ENCODE measurements at regions not wholly inside any gene's neighbourhood (a gene's known extent, or its start where the extent isn't known, plus 50 kb on each side); places are given as distances from the start of the nearest gene placed in this dataset.

DNA sequence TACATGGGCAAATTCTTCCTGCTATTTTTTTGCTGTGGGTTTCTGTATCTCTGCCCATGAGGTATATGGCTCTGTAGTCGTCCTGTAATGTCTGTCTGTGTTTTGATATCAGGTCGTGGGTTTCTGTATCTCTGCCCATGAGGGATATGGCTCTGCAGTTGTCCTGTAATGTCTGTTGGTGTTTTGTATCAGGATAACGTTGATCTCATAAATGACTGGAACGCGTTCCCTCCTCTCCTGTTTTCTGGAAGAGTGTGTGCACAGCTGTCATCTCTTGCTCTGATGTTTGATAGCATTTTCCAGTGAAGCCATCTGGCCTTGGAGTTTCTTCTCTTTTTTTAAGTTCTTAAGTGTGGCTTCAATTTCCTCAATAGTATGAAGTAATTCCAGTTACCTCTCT is 57.2 kb downstream of the SOX1 start:
- peak; percentile 87 for DNase-seq

DNA sequence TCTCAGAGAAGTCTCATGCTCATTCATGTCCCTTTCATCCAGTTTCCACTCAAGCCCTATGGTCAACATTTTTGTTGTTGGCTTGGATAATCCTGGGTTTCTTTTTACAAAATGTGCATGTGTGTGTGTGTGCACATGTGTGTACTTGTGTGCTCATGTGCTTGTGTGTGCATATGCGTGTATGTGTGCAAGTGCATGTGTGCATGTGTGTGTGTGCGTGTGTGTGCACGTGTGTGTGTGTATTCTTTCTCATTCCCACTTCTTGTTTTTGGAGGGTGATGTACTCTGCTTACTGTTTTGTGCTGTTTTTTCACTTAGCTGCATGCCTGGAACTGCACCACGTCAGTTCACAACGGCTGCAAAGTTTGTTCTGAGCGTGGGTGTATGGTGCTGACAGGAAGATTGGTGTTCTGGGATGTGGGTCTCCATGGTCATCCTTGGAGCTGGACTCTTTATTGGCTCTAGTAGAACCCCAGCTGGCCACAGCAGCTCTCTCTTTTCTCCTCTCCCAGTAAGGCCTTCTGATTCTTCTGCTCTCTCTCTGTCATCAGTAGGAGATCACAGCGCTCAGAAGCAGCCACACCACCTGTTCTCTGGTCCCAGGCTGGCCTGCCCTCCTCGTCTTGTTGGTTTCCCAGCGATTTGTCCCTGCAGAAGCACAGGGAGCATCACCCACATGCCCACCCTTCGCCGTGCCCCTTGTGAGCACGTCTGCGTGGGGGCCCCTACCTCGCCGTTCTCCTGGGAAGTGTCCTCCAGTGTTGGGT is 60.8 kb downstream of the SOX1 start:
- DNase-seq, result no peak

DNA sequence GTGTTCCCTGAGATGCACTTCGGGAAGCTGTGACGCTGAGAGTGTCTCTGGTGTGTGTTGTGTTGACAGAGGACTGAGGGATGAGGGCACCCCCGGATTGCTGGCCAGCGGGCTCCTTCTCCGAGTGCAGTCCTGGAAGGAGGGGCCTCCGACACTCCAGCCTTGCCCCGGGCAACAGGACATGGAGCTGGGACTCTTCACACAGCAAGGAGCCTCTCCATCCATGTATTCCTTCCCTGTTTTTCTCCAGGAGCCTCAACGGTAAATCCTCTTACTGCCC is 61.3 kb downstream of the SOX1 start:
- DNase-seq, result no peak

DNA sequence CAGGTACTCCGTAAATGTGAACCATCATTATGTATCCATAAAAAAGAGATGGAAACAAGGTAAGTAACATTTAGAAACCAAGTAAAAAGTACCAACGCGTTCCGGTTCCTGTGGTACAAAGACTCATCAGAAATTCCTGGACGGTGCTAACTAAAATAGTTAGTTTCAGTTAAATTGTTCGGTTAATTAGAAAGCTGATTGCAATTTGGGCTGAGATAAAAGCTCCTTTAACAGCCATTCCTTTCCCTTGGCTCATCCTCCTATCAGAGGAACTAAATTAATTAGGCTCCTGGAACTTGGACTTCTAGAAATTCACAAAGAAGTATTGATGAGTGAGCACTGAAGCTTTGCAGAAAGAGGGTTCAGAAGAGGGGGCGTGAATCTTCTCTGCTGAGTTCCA is 63.5 kb downstream of the SOX1 start:
- DNase-seq, result no peak

DNA sequence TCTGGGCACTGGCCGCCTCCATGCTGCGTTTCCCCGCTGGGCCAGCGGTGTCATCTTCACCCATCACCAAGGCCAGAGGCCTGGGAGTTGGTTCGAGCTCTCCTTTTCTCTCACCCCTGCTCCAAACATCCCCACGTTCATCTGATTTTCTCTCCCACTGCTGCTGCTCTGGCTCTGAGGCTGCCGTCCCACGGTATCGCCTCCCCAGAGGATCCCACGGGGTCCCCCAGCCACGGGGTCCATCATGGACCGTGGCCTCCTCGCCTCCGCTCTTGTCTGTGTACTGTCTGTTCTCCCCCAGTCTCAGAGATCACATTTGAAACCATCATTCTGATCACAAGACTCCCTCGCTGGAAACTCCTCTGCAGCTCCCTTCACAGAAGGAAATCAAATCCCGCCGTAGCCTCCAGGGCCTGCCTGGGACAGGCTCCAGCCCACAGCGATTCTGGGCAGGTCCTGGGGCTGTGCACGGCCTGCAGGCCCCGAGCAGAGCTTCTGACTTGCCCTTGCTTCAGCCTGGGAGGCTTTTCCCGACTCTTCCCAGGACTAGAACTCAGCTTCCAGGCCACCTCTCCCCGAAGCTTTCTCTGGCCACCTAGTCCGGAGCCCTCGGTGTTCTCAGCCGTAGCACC is 64.2 kb downstream of the SOX1 start:
- DNase-seq, result no peak

DNA sequence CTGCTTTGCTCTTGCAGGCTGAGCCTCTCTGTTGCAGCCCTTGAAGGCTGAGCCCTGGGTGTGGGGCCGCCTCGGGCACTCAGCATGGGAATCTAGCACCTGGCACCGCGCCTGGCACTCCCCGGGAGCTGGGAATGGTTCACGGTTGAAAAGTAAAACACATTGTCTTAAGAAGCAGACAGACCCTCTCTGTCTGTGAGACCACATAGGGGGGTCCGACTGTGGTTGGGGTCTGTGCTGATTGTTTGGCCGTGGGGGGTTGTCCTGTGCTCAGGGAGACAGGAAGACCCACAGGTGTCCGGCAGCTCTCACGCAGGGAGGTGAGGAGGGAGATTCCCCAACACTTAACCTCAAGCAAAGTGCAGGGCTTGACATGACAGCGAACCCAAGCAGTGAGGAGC is 64.8 kb downstream of the SOX1 start:
- DNase-seq, result no peak

DNA sequence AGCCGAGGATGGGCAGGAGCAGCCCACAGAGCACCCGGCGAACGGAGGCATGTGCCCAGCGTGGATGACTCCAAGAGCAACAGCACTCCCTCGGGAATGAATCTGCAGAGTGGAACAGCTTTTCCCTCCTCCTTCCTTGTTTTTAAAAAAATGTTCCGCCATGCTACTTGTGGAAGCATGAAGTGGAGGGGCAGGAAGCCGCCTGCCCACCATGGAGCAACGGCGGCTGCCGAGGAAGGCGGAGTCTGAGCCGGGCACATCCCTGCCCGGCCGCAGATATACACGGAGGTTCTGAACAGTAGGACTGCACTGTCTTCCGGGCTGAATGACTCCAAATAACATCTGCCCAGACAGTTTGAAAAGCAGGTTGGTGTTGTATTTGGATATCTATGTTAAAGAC is 65.2 kb downstream of the SOX1 start:
- DNase-seq, result no peak

DNA sequence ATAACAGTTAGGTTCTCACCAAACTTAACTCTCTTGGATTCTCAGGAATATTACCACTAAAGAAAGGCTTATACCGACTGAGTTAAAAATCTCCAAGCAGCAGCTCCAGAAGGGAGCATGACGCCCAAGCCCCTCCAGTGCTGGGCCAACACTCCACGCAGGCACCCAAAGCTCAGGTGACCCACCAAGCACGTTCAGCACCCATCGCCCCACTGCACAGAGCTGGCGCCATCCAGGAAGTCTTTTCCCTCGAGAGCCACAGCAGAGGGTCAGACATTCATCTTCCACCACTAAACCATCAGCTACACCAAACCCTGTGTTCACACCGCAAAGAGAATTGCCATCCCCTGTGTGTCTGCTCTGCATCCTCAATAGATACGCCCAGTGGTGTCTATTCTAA is 65.7 kb downstream of the SOX1 start:
- no peak for DNase-seq

DNA sequence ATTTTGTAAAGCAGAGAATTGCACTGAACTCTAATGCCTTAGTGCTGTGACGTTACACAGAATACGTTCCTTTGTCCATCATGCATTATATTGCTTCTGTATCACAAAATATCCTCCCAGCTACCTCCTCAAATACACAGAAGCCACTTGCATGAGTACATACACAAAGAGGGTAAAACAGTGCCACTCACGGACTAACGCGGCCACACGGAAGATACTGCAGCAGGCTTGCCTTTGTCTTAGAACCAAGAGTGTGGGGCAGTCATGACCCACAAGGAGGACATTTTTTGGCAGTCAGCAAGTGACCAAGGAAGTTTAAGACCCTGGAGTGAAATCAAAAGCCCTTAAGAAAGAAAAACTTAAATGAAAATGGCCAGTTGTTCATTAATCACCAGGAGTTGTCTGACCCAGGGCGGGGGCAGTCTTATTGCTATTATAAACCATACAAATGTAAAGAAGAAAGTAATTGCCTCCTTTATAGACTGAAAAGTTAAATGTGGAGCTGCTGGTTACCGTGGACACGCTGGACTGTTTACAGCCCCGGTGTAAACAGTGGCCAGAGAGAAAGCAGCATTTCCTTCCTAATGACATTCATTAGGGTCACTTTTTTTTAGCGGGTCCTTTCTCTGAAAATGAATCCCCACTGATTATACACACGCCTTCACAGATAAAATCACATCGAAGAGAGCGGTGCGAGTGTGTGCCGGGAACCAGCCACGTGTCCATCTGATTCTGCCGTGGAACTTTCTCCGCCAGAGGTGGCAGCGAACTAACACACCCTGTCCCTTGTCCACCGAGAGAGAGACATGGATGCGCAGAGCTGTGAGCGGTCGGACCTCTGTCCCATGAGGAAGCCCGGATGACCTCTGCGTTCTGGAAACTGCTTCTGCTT is 66.8 kb downstream of the SOX1 start:
- no peak for DNase-seq

DNA sequence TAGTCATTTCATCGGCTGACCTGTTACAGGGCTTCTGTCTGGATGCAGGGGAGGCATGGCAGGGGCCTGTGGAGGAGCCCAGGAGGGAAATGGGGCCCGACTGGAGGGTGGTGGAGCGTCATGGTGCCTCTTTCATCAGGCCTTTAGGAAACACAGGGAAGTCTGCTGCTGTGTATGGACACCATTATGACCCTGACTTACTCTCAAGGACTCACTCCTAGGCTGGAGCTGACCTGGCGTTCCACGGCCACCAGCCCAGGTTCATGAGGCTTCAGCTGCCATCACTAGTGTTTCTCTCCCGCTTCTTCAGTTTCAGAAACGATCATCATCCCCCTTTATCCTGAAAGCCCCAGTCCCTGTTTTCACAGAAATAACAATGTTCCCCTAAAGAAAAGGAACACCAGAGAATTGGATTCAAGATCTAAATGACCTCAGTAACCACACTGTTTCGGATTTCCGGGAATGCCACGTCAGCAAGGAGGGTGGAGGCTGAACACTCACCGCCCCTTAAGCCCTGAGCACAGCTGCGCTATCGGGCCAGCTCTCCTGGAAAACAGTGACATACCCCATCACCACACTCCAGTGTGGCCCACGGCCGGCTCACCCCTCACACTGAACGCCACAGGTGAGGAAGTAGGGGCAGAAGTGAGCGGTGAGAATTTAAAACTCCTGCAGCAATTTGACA is 67.6 kb downstream of the SOX1 start:
- no peak for DNase-seq

DNA sequence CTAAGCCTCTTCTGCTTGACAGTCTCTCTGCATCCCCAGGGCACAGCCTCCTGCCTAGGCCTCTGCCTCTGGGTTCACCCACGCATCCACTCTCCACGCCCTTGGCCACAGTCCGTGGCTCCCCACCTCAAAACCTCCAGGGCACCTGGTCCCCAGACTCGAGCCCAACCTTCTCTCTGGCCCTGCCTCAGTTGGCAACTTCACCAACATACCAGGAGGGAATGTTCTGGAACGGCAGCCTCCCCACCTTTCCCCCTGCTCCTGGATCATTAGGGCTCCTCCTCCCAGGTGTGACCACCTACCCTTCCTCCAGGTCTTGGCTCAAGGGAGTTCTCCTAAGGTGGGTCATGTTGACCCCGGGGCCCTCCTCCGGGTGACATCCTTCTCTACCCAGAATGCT is 69.1 kb downstream of the SOX1 start:
- DNase-seq, result no peak

DNA sequence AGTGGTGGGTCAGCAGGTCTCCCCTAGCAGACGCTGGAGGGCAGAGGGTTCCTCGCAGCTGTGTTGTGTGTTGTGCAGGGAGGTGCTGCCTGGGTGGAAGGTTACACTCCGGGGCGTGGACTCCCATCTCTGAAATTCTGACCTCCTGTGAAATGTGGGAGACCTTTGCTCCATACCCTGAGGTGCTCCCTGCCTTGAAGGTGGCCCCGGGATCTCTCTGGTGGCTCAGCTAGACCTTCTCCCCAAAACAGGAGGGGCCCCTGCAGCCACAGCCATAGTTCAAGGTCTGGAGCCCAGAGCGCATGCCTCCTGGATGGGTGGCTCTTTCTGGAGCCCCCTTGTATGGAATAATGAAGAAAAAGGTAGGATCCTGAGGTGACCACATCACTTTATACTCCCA is 70.2 kb downstream of the SOX1 start:
- no peak for DNase-seq

DNA sequence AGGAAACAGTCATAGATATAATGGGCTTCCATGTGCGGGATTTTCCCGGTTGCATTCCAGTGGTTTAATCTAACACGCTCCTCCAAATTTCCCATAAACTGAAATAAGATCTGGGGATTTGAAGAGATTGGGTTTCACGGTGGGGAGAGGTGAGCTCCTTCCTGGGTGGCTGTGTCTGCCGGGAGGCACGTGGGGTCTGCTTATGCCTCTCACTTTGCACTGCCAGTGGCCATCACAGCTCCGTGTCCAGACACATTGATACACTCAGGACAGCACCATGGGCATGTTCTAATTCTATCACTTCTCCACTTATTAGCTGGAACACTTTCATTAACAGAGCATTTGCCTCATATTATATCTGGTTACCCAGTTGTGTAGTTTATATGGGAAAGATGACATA is 73.4 kb downstream of the SOX1 start:
- no peak for DNase-seq

DNA sequence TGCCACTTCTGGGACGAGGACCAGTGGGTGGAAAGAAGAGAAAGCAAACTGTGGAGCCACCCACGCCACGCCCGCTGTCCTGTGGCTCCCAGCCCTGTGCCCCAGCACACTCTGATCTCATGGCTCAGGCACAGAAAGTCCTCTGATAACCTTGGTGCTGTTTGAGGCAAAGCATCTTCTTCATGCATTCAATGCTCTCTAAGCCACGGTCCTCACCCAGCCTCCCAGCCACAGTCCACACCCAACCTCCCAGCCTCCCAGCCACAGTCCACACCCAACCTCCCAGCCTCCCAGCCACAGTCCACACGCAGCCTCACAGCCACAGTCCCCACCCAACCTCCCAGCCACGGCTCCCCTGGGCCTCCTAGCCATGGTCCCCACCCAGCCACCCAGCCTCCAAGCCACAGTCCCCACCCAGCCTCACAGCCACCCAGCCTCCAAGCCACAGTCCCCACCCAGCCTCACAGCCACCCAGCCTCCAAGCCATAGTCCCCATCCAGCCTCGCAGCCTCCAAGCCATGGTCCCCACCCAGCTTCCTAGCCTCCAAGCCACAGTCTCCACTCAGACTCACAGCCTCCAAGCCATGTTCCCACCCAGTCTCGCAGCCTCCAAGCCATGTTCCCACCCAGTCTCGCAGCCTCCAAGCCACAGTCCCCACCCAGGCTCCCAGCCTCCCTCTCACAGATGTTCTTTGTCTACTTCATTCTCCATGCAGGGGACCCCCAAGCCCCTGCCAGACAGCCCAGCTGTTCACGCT is 74.9 kb downstream of the SOX1 start:
- DNase-seq, result no peak

DNA sequence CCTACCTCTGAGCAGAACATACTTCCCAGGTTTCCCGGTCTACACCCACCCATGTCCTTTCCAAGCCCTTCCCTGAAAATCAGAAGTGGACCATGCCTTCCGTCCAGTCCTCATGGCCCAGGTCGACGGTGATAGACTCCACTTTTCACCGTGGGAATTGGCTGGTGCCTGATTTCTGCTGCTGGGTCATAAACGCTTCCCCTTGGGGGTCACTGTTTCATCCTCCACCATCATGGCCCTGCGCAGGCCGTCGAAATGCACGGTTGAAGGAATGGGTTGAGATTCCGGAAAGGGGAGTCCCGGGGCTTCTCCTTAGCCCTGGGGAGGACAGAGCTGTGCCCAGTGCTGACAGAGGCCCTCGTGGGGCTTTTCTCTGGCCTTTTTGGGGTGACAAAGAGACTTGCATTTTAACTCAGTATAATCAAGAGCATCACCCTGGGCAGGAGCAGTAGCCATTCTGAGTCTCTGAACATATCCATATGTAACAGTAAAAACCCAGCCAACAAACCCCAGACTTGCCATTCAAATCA is 75.5 kb downstream of the SOX1 start:
- DNase-seq, result no peak

DNA sequence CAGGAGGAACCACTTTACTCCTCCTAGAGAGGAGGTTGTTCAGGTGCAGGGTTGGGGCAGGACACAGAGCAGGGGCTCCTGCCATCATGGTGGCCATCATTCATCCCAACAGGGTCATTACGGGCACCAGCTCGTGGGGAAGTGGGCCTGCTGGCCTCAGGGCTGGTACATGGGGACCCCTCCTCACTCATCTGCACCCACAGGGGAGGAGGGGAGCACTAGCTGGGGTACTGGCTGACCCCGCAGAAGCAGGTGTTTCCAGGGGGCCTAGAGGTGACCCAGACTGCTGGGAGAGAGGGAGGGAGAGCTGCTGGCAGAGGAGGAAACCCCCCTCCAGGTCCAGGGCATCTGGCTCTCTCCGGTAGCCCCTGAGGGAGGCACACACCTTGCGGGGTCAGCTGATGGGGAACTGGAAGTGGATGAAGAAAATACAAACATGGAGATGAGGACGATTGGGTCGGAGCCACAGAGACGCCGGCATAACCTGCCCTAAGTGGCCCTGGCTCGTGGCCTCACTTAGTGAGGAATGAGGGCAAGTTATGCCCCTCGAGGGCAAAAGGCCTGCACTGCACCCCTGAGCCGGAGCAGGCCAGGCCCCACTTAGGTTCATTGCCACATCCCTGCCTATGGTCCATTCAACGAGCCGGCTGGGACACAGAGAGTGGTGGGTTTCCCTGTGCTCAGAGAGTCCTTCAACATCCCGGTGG is 76.2 kb downstream of the SOX1 start:
- DNase-seq, result no peak

DNA sequence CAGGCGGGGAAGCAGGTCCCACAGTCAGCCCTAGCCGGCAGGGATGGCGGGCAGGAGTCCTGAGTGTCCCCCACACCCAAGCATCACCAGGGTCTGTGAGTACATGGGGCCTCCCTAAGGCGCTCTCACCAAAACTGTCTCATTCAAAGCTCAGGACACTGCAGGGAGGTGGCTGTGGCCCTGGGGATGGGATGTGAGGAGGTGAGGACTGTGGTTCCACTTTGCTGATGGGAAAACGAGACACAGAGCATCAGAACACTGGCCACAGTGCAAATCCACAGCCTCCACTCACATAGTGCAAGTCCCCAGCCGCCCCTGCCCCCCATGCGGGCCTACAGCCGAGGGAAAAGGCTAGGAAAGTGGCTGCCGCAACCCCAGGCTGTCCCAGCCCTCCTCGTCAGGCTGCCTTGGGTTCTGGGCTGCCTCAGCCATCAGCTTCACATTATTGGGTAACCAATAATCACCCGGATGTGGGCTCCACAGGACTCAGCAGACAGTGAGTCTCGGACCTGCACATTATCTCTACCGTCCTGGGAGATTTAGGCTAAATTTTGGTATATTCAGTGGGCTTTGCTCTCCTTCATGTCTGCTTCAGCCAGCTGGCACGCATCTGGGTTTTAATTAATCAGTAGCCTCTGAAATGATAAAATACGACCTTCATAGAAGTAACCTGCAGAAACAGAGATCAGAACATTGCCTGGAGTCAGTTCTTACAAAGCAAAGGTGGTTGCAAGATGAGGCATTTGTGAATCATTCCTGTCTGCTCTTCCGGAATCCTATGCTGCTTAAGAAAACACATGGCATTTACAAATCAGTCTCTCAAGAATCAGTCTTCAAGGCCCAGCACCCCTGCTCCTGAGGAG is 77.0 kb downstream of the SOX1 start:
- DNase-seq, result no peak

DNA sequence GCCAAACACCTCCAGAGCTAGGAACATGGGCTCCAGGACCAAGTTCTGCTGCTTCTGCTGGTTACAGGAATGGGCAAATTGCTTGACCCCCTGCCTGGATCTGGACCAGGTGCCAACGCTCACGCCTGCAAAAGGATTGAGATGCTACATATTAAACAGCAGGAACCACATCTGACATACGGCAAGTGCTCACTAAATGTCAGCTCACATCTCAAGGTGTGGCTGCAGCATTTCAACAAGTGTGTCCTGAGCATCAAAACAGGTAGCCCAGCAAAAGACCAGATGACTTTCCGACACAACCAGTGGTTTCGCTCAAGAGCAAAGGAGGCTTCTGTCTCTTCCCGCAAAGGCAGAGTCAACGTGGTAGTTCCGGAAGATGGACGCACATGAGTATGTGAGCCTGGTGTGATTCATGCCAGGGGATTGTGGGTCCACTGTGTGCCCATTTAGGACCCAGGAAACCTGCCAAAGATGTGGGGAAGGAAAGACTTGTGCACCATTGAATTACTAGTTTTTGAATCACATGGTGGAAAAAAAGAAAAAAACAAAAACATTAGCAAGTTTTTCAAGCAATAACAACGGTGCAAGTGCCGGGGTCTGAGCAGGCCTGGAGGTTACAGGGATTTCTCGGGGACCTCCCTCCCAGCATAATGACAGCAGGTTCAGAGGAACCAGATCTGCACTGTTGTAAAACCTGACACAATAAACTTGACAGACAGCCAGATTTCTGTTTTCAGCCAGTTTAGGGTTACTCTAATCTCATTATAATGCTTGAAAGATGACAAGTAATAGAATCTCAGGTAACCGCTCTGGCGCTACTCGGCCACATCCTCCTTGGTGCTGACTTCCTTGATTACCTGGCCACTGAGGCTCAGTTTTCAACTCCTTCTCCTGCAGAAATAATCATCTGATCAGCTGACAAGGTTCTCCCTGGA is 77.9 kb downstream of the SOX1 start:
- DNase-seq, result no peak

DNA sequence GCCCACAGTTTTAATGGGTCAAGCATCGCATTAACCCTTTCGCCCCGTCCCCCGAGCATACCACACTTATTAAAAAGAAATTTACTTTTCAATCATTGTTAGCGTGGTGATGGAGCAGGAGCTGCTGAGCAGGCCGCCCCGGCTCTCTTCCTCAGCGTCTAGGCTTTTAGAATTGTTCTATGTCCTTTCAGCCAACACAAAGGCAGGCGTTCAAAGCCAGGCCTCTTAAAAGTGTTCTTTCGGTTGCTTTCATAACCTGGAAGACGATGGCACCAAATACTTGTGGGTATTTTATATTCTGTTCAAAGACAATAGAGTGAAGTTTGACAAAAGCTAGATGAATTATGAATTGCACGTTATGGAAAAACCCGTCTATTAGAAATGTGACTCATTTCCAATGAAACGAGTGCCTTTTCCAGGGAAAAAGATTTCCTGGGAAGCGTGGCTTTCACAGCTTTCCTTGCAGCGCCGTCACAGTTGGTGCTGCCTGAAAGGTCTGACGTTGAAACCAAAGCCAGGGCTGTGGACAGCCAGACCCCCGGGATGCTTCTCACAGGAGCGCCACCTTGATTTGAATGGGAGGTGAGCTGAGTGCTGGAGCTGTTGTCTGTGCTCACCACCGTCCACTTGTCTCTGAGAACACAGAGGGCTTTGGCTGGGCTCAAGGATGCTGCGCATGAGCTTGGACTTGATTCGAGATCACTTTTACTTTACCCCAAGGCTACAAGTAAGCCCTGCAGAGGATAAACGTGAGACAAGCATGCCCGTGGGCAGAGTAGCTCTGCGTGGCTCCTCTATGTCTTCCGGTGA is 78.8 kb downstream of the SOX1 start:
- no peak for DNase-seq
